NCI-H2029 treated with DMSO at 0.1 percent for 48 hours (cell line): ENCODE measurements at regions not wholly inside any gene's neighbourhood (a gene's known extent, or its start where the extent isn't known, plus 50 kb on each side); places are given as distances from the start of the nearest gene placed in this dataset.

Experiments used
- DNase-seq: peaks from one replicate; lab custom pipeline; 2025; lab: John Stamatoyannopoulos, UW

DNA sequence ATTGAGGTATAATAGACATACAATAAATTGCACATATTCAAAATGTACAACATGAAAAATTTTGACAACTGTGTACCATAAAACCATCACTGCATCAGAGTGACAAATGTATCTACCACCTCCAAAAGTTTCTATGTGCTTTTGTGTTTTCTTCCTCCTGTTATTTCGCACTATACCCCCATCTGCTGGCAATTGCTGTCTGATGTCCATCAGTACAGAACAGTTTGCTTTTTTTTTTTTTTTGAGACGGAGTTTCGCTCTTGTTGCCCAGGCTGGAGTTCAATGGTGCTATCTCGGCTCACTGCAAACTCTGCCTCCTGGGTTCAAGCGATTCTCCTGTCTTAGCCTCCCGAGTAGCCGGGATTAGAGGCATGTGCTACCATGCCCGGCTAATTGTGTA, 154.3 kb upstream of the GIMD1 start:
- no peak for DNase-seq

DNA sequence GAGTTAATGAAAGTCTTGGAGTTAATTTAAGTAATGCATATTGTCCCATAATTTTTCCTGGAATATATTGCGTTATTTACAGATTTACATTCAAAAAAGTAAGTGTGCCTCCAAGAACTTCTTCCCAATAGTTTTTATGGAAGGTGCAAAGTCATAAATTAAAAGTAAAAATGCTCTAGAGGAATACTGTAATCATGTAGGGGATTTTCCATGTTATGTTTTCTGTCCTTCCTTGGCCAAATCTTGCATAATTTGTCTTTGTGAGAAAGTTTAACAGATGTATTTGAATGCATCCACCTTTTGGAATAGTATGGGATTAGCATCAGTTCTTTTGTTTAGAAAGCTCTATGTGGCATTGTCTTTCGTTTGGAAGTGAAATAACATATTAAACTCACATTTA, 144.1 kb upstream of the GIMD1 start:
- no peak for DNase-seq

DNA sequence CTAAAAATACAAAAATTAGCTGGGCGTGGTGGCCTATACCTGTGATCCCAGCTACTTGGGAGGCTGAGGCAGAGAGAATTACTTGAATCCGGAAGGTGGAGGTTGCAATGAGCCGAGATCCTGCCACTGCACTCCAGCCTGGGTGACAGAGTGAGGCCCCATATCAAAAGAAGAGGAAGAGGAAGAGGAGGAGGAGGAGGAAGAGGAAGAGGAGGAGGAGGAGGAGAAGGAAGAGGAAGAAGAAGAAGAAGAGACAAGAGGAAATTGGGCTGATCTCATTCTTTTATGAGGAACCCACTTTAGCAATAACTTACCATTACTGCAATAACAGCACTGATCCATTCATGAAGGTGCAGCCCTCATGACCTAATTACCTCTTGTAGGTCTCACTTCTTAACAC, 138.9 kb upstream of the GIMD1 start:
- DNase-seq = no peak

DNA sequence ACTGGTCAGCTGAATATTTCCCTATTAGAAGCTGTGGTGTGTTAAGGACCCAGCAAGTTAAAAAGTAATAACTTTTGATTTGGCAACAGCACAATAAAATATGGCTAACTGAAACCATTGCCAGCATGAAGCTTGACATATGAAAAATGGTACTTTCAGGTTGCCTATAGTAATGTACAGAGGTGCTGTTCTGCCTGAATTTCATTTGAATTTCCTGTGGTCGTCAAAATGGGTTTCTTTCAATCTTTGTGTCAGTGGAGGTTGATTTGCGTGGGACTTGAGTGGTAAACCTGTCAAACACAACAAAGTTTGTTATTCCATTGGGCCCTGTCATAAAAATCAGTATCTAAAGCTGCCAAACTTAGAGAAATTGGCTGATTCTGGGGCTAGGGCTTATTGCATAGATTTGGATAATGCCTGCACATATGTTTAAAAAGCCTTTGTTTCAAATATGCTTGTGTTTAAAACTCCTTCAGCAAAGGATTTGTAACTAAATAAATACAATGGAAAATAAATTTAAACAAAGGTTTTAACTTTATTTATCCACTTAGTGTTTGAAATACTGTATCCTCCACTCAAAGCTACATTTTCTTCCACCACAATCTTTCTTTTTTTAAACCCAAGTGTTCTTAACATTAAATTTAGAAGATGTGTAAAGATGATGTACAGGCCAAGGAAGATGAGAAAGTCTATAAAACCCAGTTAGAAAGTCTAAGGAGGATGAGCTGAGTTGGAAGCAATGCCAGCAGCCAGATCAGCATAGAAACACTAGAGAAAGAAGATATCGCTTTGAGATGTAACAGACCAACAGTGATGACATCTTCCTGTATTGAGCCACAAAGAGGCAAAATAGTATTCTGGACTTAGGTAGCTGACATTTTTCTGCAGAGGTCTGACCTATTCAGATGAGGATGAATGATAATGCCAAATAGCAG, 134.8 kb upstream of the GIMD1 start:
- DNase-seq = no peak

DNA sequence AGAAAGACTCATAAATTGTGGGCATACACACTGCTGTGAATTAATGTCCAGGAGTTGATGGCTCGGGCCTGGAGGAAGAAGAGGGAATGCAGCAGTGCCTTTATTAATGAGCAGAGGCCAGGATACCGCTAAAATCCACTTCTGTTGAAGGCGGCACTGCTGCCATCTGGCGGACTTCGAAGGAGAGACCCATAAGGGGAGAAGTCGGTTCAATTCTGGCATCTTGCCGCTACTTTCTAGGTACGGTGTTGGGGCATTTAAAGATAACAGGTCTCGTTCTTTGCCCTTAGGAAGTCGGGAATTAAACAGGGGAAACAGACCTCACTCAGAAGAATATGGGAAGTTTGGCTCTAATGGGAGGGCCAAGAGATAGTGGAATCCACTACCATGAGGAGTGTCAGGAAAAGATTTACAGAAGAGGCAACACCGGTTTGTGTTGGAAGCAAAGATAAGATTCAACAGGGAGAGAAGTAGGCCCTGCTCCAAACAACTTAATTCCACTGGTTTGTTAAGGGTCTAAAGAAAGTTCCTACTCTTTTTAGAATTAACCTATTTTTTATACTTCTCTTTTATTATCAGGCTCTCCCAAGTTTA, 133.6 kb upstream of the GIMD1 start:
- DNase-seq = peak; percentile 13

DNA sequence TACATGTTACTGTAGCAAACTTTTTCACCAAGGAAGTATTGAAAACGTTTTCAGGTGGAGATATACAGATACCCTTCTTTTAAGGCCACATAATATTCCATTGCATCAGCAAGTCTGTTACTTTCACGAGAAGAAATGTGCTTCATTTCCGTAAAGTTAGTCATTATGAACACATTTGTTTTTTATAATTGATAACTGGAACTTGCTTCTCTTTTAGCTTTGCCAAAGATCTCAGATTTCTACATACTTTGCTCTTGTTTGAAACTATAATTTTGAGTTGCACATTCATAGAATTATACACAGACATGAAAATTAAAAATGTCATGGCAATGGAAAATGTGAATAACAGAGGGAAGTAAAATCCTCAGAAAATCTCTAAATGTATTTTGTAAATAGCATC, 128.7 kb upstream of the GIMD1 start:
- no peak for DNase-seq

DNA sequence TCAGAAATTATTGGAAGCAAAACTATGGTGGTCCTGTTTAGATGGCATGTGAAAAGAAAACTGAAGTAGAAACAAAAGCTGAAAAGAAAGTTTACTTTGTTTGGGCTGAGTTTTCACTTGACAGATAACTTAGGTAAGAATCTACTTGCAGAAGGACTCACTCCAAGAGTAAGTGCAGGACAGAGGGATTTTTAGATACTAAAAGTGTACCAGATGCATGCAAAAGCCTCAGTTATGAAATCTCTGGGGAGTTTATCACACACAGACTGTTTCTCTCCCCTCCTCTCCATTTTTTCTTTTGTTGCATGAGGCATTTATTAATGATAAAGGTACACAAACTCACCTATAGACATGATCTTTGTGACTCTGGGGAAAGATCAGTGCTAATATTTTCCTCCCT, 127.5 kb upstream of the GIMD1 start:
- no peak for DNase-seq

DNA sequence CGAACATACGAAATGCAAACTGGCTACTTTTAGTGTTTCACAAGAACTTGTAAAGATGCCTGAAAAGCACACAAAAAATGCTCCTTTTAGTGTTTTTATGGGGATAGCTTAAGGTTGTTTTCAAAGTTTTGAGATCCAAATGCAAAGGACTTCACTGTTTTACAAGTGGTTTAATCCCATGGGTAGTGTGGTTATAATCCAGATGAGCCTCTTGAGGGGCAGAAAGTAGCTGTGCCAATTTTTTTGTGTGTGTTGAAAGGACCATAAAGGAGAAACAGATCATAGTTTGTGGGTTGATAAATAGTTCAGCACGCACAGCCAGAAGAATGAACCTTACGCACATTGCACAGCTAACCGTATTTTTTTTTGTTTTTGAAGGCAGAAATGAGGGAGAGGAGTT, 126.9 kb upstream of the GIMD1 start:
- DNase-seq = no peak

DNA sequence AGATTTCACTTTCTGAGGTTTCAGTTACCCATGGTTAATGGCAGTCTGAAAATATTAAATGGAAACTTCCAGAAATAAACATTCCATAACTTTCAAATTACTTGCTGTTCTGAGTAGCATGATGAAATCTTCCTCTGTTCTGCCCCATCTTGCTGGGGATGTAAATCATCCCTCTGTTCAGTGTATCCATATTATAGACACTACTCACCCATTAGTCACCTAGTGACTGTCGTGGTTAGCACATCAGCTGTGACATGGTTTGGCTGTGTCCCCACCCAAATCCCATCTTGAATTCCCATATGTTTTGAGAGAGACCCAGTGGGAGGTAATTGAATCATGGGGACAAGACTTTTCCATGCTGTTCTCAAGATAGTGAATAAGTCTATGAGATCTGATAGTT, 125.5 kb upstream of the GIMD1 start:
- DNase-seq = no peak

DNA sequence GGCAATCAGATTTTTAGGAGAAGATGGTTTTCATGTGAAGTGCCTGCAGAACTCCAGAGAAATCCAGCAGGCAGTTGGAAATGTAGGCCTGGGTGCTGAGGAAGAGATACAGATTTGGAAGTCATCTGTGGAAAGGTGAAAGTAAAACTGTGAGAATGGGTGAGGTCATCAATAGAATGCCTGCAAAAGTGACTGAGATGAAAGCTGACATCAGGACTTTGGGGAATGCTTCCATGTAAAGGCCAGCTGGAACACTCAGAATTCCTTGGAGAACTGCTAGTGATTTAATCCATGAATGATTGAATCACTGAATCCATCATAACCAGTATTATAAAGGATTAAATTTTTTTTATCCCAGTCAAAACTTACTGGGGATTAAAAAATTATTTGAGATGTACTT, 124.5 kb upstream of the GIMD1 start:
- DNase-seq = no peak

DNA sequence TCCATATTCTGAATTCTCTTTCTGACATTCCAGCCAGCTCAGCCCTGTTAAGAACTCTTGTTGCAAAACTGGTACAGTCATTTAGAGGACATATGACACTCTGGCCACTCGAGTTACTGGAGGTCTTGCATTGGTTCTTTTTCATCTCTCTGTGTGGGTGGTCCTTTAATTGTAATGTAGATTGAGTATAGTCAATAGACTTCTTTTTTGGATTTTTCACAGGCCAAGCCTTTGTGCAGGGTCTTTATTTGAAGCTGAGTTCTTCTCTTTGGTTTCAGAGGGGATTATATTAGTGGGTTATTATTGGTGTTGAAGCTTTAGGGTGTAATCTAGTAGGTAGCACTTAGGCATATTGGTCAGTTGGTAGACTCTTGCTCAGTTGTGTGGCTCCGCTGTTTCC, 118.0 kb upstream of the GIMD1 start:
- DNase-seq = no peak

DNA sequence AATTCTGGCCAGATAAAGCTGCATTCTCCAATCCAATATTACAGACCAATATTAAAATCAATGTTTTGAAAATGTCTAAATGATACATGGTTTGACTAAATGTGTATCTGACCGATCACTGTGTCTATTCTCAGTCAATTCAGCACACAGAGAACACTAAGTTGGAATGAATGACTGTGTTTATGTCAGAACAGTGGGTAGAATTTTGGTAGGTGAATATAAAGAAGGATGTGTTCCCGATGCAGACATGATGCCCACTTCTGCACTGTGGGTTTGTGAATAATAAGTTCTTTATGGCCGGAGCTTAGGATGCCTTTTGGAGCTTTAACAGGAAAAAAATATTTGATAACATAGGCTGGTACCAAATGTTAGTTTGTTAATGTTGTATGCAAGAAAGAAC, 113.2 kb upstream of the GIMD1 start:
- no peak for DNase-seq

DNA sequence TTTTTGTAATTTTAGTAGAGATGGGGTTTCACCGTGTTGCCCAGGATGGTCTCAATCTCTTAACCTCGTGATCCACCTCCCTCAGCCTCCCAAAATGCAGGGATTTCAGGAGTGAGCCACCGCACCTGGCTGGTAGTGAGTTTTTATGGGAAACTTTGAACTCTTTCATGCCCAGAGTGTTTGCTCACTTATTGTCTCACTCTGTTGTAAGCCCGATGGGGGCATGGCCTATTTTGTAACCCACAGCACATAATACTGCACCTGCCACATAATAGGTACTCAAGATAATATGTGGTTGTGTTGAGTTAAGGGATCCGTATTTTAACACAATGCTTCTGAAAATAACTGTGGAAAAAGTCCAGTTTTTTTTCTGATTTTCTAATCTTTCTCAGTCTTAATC, 109.6 kb upstream of the GIMD1 start:
- DNase-seq = no peak

DNA sequence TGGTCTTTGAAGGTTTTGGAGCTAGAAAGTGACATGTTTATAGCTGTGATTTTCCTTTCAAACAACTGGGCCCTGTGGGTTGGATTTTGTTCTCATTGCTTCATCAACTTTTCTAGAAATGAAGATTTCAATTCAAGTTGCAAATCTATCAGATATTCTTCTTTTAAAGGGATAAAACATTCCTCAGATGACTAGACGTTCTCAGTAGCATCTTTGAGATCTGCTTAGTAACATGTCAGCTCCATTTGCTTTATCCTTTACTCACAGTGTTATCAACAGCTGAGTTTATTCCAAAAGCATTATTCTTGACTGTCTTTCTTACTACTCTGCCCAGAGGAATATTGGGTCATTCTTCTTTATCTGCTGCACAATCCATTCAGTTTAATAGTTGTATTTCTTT, 108.2 kb upstream of the GIMD1 start:
- no peak for DNase-seq

DNA sequence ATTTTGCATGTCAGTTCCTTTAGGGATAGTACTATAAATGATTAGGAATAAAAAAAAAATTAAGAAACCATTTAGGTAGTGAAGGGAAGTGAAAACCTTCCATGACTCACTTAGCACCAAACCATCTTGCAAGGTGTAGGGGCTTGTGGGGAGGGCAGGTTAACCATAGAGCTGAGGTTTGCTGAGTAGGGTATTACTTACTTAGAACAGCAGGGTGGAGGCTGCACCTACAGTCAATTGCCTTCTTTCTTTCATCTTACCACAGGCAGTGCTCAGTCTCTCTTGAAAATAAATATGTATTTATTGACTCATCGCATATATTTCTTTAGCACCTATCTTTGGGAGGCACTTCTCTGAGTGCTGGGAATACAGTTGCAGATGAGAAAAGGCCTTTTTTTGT, 104.9 kb upstream of the GIMD1 start:
- no peak for DNase-seq

DNA sequence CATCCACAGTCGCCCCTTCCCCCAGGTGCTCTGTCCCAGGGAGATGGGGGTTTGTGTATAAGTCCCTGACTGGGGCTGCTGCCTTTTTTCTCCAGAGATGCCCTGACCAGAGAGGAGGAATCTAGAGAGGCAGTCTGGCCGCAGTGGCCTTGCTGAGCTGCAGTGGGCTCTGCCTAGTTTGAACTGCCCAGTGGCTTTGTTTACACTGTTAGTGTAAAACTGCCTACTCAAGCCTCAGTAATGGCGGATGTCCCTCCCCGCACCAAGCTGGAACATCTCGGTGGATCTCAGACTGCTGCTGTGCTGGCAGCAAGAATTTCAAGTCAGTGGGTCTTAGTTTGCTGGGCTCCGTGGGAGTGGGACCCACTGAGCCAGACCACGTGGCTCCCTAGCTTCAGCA, 102.6 kb upstream of the GIMD1 start:
- no peak for DNase-seq

DNA sequence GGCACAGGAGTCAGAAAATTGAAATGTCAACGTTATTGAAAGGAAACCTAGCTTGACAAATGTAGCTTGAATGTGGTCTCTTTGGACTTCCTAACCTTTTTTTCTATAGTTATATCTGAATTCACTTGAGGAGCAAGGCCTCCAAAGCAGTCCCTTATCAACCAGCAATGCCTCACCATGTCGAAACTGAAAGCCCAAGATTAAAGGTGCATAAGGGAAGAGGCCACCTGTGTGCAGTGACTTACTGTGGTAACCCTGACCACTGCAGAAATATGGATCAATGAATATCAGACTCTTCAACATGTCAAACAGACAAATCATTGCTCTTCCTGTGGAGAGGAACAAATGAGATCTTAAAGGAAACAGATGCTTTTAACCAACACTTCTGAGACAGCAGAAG, 95.0 kb upstream of the GIMD1 start:
- DNase-seq = no peak

DNA sequence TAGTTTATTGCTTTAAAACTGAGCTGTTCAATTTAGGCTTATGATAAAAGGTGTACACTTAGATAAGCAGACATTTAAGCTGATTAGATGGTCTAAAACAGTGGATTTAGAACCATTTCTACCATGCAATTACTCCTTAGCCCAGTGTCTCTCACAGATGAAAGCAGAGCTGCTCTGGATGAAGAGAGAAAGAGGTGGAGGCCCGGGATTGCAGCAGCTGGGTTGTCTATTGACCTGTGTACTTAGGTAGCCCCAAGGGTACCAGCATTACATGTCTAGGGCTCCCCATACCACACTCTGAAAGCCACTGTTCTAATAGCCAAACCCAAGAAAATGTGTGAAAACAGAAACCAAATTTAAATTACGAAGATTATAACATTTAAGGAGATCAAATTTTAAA, 86.0 kb upstream of the GIMD1 start:
- DNase-seq = no peak

DNA sequence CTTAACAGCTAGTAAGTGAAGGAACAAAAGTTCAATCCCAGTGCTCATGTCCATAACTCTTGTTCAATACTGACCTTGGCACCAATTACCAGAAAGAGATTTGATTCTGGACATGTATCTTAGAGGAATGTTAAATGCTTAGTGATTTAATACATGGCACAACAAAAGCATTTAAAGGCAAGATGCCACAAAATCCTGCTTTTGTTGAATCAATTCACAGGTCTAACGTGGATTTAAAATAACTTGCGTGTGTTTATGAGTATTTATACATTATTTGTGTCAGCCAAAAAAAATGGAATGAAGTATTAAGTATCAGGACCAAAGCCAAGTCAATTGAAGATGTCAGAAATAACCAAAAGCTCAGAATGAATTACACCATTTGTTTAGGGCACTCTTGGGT, 85.4 kb upstream of the GIMD1 start:
- no peak for DNase-seq

DNA sequence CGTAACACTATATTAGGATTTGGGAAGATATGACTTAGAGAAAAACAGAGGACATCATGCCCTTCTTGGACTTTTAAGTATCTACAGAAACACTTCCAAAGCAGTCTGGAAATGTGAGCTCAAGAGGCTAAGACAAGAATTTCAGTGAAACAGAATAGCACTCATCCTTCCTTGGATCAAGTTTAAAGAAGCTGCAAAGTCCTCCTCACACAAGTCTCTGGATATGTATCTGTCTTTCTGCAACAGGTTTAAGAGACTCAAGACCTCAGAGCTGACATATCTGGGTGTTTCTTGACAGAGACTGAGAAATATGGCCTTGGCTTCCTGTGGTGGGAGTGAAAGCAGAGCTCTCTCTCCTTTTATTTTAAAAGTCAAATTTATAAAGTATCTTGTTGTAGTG, 82.5 kb upstream of the GIMD1 start:
- no peak for DNase-seq

DNA sequence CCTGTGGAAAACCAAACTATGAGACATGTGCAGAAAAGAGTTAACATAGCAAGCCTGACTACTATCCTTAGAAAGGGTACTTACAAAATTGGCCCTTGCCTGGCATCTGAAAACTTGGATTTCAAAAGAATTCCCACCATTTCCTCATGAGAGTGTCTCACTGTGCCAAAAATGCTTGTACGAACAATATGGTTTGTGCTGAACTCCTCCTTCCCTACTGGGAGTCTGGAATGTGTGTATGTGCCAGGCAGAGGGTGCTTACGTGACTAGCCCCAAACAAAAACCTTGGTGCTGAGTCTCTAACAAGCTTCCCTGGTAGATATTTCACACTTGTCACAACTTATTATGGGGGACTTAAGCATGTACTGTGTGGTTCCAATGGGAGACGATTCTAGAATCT, 81.7 kb upstream of the GIMD1 start:
- no peak for DNase-seq

DNA sequence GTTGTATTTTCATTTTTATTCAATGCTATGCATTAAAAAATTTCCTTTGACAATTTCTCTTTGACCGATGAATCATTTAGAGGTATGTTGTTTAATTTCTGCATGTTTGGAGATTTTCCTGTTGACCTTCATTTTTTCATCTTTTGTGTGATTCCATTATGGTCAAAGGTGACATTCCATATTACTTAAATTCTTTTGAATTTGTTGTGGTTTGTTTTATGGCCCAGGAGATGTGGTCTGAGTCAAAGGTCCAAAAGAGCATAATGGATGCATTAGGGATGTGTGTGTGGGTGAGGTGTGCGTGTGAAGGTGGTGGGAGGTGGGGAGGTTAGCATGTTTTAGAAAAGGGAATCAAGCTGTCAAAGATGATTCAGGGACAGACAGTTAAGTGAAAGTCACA, 76.0 kb upstream of the GIMD1 start:
- DNase-seq = no peak

DNA sequence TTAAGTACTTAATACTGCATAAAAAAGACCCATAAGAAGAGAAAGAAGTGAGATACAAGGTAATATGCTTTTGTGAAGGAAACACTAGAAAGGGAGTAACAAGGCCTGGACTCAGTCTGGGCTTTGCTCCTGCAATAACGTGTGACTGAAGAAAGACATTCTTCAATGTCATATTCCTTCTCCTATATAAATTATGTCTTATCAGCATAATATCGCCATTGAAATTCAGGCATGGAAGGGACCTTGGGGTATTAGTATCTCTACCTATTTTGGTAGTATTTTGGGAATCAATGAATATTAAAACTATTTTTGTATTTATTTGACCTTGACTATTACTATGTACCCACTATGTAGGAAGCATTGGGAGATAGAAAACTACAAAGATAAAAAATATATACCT, 62.2 kb upstream of the GIMD1 start:
- DNase-seq = no peak

DNA sequence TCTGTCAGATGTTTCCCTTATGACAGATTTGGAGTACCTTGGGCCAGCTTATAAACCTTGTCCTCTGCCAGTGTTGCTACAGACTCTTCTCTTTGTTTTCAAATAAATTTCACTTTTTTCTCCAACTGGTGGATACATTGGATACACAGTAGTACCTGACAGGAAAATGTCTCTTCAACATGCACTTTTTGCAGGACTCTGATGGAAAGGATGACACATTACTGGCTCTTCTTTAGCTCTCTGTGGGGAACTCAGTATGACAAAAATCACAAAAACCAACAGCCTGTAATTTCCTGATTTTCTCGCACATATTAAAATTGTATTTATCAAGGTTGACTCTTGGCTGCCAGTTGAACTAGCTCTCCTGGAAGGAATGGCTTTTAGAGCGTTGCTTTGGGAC, 61.3 kb upstream of the GIMD1 start:
- DNase-seq = no peak
